GM10266 (cell line): ENCODE measurements at regions not wholly inside any gene's neighbourhood (a gene's known extent, or its start where the extent isn't known, plus 50 kb on each side); places are given as distances from the start of the nearest gene placed in this dataset.

ENCODE experiments used
- DNase-seq: peaks from one replicate; pipeline ENCODE4 v3.0.0; 2012; ENCODE audit errors: extremely low spot score
- TF ChIP-seq, protein P1 (sequence below): IDR thresholded peaks from 2 replicates; pipeline ENCODE4 v1.5.1; 2012; ENCODE audit warnings: mild to moderate bottlenecking, low read depth; ENCODE audit not compliant: control insufficient read depth, insufficient read depth; ENCODE audit errors: missing control alignments

GRCh38 chr22:33109514-33110430 lies 51.6 kb upstream of the SYN3 start:
- DNase-seq = no peak
- TF ChIP-seq, protein P1, sequence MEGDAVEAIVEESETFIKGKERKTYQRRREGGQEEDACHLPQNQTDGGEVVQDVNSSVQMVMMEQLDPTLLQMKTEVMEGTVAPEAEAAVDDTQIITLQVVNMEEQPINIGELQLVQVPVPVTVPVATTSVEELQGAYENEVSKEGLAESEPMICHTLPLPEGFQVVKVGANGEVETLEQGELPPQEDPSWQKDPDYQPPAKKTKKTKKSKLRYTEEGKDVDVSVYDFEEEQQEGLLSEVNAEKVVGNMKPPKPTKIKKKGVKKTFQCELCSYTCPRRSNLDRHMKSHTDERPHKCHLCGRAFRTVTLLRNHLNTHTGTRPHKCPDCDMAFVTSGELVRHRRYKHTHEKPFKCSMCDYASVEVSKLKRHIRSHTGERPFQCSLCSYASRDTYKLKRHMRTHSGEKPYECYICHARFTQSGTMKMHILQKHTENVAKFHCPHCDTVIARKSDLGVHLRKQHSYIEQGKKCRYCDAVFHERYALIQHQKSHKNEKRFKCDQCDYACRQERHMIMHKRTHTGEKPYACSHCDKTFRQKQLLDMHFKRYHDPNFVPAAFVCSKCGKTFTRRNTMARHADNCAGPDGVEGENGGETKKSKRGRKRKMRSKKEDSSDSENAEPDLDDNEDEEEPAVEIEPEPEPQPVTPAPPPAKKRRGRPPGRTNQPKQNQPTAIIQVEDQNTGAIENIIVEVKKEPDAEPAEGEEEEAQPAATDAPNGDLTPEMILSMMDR = no peak

DNA sequence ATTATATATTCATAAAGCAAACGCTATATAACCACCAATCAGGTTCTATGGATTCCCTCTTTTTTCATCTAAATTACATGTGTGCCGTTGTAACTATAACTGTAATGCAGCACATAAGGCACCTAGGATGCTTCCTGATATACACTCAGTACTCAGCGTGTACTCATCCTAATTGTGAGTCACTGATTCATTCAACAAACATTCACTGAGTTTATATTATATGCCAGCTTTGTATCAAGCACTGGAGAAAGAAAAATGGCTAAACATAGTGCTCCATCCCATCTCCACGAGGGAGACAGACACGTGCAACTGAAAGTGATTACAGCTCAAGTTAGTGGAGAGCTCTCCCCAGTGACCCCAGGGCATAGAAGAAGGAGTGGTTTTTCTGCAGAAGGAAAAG lies 49.9 kb upstream of the SYN3 start:
- TF ChIP-seq, protein P1 = no peak
- DNase-seq = no peak
